Renal cortex interstitium (tissue), 11 donors: ENCODE measurements at regions not wholly inside any gene's neighbourhood (a gene's known extent, or its start where the extent isn't known, plus 50 kb on each side); places are given as distances from the start of the nearest gene placed in this dataset.
"Not testable (repeated sequence)": the region's sequence is repeated elsewhere in the genome, so short reads cannot be mapped to it uniquely, and the experiment has no call there.

Experiments
- DNase-seq, 11 donors: peaks; one replicate each; pipeline ENCODE4 v3.0.0-alpha.2; 2013; ENCODE audit warnings: low read depth in 9 of 11, low spot score in 4 of 11; ENCODE audit errors: extremely low read depth in 1 of 11

GRCh38 chr7:48806731-48807130 is 117.6 kb upstream of the CDC14C start:
- no peak for DNase-seq

- no peak for DNase-seq
Measured at GRCh38 chr7:48811071-48811470, 113.3 kb upstream of the CDC14C start.

DNA sequence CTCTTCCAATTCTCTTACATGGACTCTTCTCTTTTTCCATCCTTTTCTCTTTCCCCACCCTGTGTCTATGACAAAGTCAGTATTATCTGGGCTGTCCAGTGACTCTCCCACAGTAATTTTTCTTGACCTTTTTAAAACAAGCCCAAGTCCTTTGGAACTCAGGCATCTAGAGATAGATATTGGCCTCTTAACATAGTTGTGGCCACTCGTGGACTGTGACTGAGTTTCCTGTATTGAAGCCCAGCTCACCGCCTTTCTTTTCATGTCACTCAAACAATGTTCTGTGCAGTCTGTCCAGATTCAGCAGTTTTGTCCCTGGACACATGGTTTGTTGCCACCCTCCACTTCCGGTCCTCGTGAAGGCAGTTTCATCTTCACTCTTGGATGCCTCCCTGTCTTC is 110.9 kb upstream of the CDC14C start:
- DNase-seq, result no peak

GRCh38 chr7:48822138-48822537 is 102.2 kb upstream of the CDC14C start:
- no peak for DNase-seq

DNA sequence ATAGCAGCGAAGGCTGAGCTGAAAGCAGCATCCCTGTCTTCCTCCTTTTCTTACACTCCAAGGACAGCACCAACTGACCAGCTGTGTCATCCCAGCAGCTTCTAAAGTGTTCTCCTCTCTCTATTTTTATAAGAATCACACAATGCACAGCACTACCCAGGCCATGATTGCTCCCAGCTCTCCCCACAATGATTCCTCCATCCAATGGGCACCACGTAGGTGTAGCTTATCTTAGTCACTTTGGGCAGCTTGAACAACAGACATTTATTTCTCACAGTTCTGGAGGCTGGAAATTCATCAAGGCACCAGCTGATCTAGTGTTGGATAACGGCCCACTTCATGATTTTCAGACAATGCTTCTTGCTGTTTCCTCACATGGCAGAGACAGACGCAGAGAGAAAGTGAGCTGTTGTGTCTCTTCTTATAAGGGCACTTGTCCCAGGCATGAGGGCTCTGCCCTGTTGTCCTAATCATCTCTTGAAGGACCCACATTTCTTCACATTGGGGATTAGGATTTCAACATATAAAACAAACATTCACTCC is 92.0 kb upstream of the CDC14C start:
- no peak for DNase-seq

DNA sequence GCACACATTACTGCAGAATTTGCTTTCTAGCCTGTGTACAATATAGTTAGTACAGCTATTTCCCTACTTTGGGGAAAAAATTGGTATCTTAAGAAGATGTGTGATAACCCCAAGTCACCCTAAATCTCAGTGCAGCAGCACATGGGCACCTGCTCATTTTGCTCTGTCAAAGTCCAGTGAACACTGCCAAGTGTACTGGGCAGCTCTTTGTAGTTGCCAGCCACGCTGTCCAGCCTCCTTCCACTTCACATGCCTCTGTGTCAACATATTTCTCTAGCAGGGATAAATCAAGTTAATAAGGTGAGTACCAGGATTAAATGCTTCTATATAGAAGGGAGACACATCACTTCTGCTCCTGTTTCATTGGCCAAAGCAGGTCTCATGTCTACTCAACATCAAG is 87.1 kb upstream of the CDC14C start:
- DNase-seq, result no peak

GRCh38 chr7:48839108-48839507 is 85.2 kb upstream of the CDC14C start:
- no peak for DNase-seq

DNA sequence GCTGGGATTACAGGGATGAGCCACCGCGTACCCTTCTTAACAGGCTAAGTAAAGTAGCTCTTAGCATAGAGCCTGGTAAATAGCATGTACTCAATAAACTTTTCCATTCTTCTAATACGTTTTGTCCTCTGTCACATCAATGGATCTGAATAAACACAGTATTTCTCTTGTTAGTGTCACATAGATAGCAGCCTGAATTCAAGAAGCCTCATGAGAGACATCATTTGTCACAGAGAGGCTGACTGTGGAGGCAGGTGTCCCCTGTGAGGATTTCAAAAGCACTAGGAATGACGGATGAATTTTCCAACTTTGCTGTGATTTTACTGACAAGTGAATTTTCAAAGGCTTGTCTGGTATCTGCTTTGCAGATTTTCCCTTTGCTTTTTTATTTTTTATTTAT is 82.6 kb upstream of the CDC14C start:
- DNase-seq, result no peak

DNA sequence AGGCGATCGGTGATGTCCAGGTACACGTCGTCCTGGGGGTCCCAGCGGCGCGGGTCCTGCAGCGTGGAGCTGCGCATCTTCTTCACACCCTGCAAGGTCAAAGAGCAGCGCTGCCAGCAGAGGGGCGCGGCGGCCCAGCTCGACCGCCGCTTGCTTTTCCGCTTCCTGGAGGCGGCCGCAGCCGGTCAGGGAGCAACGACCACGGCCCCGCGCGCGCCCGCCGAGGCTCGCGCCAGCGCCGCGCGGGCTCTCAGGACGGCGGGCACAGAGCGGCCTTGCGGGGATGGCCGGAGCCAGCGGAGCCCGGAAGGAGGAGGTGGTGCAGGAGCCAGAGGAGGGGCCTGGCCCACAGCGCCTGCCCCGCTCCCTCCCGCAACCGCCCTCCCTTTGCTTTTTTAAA is 76.4 kb upstream of the CDC14C start:
- DNase-seq, result no peak

- DNase-seq, result not testable (repeated sequence)
Measured at GRCh38 chr7:48860447-48860846, 63.9 kb upstream of the CDC14C start.

GRCh38 chr7:48868916-48869315 is 55.4 kb upstream of the CDC14C start:
- DNase-seq, result no peak

DNA sequence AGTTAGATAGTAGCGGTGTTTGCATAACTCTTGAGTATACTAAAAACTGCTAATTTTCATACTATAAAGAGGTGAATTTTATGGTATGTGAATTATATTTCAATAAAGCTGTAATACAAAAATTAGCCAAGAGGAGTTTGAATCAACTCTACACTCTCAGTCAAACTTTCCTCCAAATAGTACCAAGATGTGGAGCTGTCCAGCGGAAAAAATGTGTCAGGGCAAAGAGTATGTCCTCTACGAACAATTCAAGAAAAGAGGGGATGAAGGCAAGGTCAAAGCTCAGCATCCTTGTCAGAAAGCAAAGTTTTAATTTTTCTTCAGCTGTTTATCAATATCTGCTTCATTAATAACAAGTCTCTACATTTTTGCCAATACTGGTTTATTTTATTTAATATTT is 51.8 kb upstream of the CDC14C start:
- no peak for DNase-seq
